ACC112 (cell line): ENCODE measurements at regions not wholly inside any gene's neighbourhood (a gene's known extent, or its start where the extent isn't known, plus 50 kb on each side); places are given as distances from the start of the nearest gene placed in this dataset.

Source experiments
- H2AFZ ChIP-seq: fragments of 200-600 bp; sonication (generic); one replicate; pipeline ENCODE4 v1.6.0; 2017; ENCODE audit warnings: antibody characterized with exemption, low read length; ENCODE audit not compliant: unreplicated experiment
- H3K27ac ChIP-seq: fragments of 200-600 bp; sonication (generic); 2 replicates; pipeline ENCODE4 v1.5.1; 2014; ENCODE audit warnings: low read depth, mild to moderate bottlenecking, antibody characterized with exemption, low read length, moderate library complexity
- H3K27me3 ChIP-seq: fragments of 200-600 bp; sonication (generic); 2 replicates; pipeline ENCODE4 v1.6.1; 2014; ENCODE audit warnings: mild to moderate bottlenecking, antibody characterized with exemption, low read length, moderate library complexity, mixed read lengths; ENCODE audit not compliant: insufficient read depth
- H3K36me3 ChIP-seq: fragments of 200-600 bp; sonication (generic); 2 replicates; pipeline ENCODE4 v1.6.1; 2016; ENCODE audit warnings: mild to moderate bottlenecking, antibody characterized with exemption, low read length, moderate library complexity, mixed read lengths; ENCODE audit not compliant: insufficient read depth
- H3K4me1 ChIP-seq: fragments of 200-600 bp; sonication (generic); one replicate; pipeline ENCODE4 v1.6.1; 2016; ENCODE audit warnings: low read length, mixed read lengths; ENCODE audit not compliant: insufficient read depth, unreplicated experiment, control insufficient read depth
- H3K4me3 ChIP-seq: fragments of 200-600 bp; sonication (generic); 2 replicates; pipeline ENCODE4 v1.5.1; 2014; ENCODE audit warnings: mild to moderate bottlenecking, low read depth, low read length
- H3K79me2 ChIP-seq: fragments of 200-600 bp; sonication (generic); one replicate; pipeline ENCODE4 v1.6.0; 2016; ENCODE audit warnings: low read length; ENCODE audit not compliant: control insufficient read depth, unreplicated experiment, insufficient read depth

- Histone ChIP-seq H2AFZ (no peak overlapping the region), H3K27ac (no peak overlapping the region), H3K4me1 (no peaks in the 10 kb centered on the region), H3K27me3 (no peaks in the 10 kb centered on the region), H3K4me3 (no peak overlapping the region), H3K36me3 (no peaks in the 10 kb centered on the region), H3K79me2 (no peaks in the 10 kb centered on the region)
These were observed 647.7 kb downstream of the ZPLD1 start for GRCh38 chr3:103082501-103082900.

- H3K4me1 ChIP-seq: no peaks in the 10 kb centered on the region
- H2AFZ ChIP-seq: no peak overlapping the region
- H3K27me3 ChIP-seq: no peaks in the 10 kb centered on the region
- H3K27ac ChIP-seq: no peak overlapping the region
- H3K79me2 ChIP-seq: no peaks in the 10 kb centered on the region
- H3K4me3 ChIP-seq: no peak overlapping the region
- no peaks in the 10 kb centered on the region for H3K36me3 ChIP-seq
These were observed 649.2 kb downstream of the ZPLD1 start for GRCh38 chr3:103083848-103084631.

DNA sequence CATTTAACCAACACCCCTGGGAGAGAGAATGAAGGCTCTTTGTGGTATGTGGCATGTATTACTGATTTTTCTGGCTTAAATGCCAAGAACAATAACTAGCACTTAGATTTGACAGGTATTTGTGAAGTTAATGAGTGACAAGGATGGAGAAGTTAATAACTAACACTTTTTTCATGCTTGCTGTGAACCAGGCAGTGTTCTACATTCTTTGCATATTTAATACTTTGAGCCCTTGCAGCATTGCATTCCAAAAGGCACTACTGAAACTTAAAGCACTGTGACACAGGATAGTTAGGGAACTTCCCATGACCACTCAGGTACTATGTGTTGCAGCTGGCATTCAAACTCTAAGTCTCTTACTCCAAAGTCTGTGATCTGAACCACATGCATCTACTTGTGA lies 650.6 kb downstream of the ZPLD1 start:
- no peaks in the 10 kb centered on the region for H3K4me1 ChIP-seq
- H3K27ac ChIP-seq: no peak overlapping the region
- no peak overlapping the region for H3K4me3 ChIP-seq
- H3K79me2 ChIP-seq: no peaks in the 10 kb centered on the region
- no peak overlapping the region for H2AFZ ChIP-seq
- H3K36me3 ChIP-seq: no peaks in the 10 kb centered on the region
- H3K27me3 ChIP-seq: no peaks in the 10 kb centered on the region

DNA sequence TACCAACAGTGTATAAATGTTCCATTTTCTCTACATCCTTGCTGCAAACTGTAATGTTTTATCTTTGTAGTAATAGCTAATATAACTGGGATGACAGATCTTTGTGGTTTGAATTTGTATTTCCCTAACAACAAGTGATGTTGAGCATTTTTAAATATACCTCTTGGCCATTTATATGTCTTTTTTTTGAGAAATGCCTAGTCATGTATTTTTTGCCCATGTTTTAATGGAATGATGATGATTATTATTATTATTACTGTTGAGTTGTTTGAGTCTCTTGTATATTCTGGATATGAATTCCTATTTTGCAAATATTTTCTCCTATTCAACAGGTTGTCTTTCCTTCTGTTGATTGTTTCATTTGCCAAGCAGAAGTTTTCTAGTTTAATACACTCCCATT lies 654.9 kb downstream of the ZPLD1 start:
- Histone ChIP-seq H3K79me2 (no peaks in the 10 kb centered on the region), H3K4me3 (no peak overlapping the region), H2AFZ (no peak overlapping the region), H3K27ac (no peak overlapping the region), H3K4me1 (no peaks in the 10 kb centered on the region), H3K27me3 (no peaks in the 10 kb centered on the region), H3K36me3 (no peaks in the 10 kb centered on the region)

DNA sequence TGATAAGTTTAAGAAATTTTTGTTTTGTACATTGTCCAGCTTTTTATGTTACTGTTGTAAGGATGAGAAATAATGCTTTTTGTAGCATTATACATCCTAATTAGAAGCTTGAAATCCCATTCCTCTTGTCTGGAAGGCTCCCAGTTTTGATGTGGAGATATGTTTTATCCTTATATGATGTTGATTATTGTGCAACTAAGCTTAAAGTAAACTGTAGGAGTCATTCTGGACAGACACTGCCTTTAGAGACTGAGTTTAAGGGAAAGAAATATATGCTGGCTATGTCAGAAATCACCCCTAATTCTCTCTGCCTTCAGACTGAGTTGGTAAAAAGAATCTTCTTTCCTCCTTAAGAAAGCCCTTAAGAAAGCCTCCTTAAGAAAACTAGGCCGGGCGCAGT lies 670.4 kb downstream of the ZPLD1 start:
- Histone ChIP-seq H3K4me3 (no peak overlapping the region), H2AFZ (no peak overlapping the region), H3K4me1 (no peaks in the 10 kb centered on the region), H3K36me3 (no peaks in the 10 kb centered on the region), H3K27ac (no peak overlapping the region), H3K79me2 (no peaks in the 10 kb centered on the region), H3K27me3 (no peaks in the 10 kb centered on the region)

- Histone ChIP-seq H3K27ac (no peak overlapping the region), H3K36me3 (no peaks in the 10 kb centered on the region), H3K27me3 (no peaks in the 10 kb centered on the region), H3K79me2 (no peaks in the 10 kb centered on the region), H3K4me1 (no peaks in the 10 kb centered on the region), H2AFZ (no peak overlapping the region), H3K4me3 (no peak overlapping the region)
These were observed 677.5 kb downstream of the ZPLD1 start for GRCh38 chr3:103112273-103112672.

DNA sequence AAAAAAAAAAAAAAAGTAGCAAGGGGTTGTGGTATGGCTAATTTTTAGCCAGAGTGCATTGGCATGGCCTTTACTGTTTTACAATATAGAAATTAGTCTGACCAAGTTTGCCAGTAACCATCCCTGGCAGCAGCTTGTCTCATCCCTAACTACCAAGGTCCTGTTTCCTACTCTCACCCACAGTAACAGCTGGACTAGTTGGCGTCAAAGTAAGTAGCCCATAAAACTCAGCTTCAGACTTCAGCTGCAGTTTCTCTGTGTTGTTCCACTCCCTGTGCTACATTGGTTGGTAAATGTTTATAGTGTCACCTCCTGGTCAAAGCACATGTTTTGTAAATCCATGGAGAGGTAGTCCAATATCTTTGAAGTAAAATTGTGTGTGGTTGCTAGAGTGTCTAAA lies 691.3 kb downstream of the ZPLD1 start:
- no peaks in the 10 kb centered on the region for H3K4me1 ChIP-seq
- H3K27me3 ChIP-seq: no peaks in the 10 kb centered on the region
- H2AFZ ChIP-seq: no peak overlapping the region
- no peaks in the 10 kb centered on the region for H3K79me2 ChIP-seq
- H3K36me3 ChIP-seq: no peaks in the 10 kb centered on the region
- H3K27ac ChIP-seq: no peak overlapping the region
- H3K4me3 ChIP-seq: no peak overlapping the region

- Histone ChIP-seq H3K79me2 (no peaks in the 10 kb centered on the region), H2AFZ (no peak overlapping the region), H3K4me3 (no peak overlapping the region), H3K4me1 (no peaks in the 10 kb centered on the region), H3K27me3 (no peaks in the 10 kb centered on the region), H3K36me3 (no peaks in the 10 kb centered on the region), H3K27ac (no peak overlapping the region)
These were observed 692.3 kb downstream of the ZPLD1 start for GRCh38 chr3:103127098-103127630.

GRCh38 chr3:103127737-103128136 lies 692.9 kb downstream of the ZPLD1 start:
- Histone ChIP-seq H3K4me1 (no peaks in the 10 kb centered on the region), H3K79me2 (no peaks in the 10 kb centered on the region), H3K27me3 (no peaks in the 10 kb centered on the region), H3K36me3 (no peaks in the 10 kb centered on the region), H2AFZ (no peak overlapping the region), H3K27ac (no peak overlapping the region), H3K4me3 (no peak overlapping the region)

DNA sequence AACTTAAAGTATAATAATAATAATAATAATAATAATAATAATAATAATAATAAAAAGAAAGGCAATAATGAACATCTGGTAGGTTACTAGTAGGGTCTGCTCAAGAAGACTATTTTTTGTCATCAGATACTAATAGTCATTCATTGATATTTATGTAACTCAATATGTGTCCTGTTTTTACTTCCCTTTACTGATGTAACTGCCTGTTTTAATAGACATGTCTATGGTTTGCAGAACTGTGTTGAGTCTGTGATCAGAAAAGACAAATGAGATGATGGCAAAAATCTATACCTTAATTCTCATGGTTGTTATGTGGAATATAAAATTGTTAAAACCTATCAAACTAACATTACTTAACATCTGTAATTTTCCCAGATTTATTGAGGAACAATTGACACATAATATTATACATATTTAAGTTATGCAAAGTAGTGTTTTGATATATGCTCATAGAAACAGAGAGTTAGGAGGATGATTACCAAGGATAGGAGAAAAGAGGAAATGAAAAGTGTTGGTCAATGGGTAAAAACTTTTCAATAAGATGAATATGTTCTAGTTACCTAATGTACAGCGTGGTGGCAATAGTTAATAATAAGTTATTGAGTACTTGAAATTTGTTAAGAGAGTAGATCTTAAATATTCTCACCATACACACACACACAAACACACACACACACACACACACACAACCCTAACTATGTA lies 699.4 kb downstream of the ZPLD1 start:
- H3K4me1 ChIP-seq: no peaks in the 10 kb centered on the region
- no peak overlapping the region for H2AFZ ChIP-seq
- no peak overlapping the region for H3K27ac ChIP-seq
- no peaks in the 10 kb centered on the region for H3K27me3 ChIP-seq
- no peaks in the 10 kb centered on the region for H3K79me2 ChIP-seq
- H3K36me3 ChIP-seq: no peaks in the 10 kb centered on the region
- H3K4me3 ChIP-seq: no peak overlapping the region

- H2AFZ ChIP-seq: no peak overlapping the region
These were observed 701.8 kb downstream of the ZPLD1 start for GRCh38 chr3:103136621-103137020.

More at GRCh38 chr3:103136621-103137020, 701.8 kb downstream of the ZPLD1 start:
- Histone ChIP-seq H3K27me3 (no peaks in the 10 kb centered on the region), H3K4me1 (no peaks in the 10 kb centered on the region), H3K4me3 (no peak overlapping the region), H3K27ac (no peak overlapping the region), H3K36me3 (no peaks in the 10 kb centered on the region), H3K79me2 (no peaks in the 10 kb centered on the region)
